ENCODE measurements at regions not wholly inside any gene's neighbourhood (a gene's known extent, or its start where the extent isn't known, plus 50 kb on each side); places are given as distances from the start of the nearest gene placed in this dataset.

- TF ChIP-seq CTCF (IDR thresholded peaks at IDR 0.05; ENCODE audit: insufficient read depth, low read length) = no peak
- TF ChIP-seq POLR2AphosphoS5 (IDR thresholded peaks at IDR 0.05; ENCODE audit: low read depth) = no peak
- TF ChIP-seq REST (IDR thresholded peaks at IDR 0.05; ENCODE audit: insufficient replicate concordance, low read depth) = no peak
- no peak for TF ChIP-seq GABPA (IDR thresholded peaks at IDR 0.05; ENCODE audit: low read depth)
- no peak for TF ChIP-seq SPI1 (IDR thresholded peaks at IDR 0.05; ENCODE audit: borderline replicate concordance, low read depth)
Observed at GRCh38 chr4:182091128-182091527, 152.1 kb upstream of the TENM3 start.

Measured in HL-60 (cell line).